ENCODE measurements at regions not wholly inside any gene's neighbourhood (a gene's known extent, or its start where the extent isn't known, plus 50 kb on each side); places are given as distances from the start of the nearest gene placed in this dataset.

DNA sequence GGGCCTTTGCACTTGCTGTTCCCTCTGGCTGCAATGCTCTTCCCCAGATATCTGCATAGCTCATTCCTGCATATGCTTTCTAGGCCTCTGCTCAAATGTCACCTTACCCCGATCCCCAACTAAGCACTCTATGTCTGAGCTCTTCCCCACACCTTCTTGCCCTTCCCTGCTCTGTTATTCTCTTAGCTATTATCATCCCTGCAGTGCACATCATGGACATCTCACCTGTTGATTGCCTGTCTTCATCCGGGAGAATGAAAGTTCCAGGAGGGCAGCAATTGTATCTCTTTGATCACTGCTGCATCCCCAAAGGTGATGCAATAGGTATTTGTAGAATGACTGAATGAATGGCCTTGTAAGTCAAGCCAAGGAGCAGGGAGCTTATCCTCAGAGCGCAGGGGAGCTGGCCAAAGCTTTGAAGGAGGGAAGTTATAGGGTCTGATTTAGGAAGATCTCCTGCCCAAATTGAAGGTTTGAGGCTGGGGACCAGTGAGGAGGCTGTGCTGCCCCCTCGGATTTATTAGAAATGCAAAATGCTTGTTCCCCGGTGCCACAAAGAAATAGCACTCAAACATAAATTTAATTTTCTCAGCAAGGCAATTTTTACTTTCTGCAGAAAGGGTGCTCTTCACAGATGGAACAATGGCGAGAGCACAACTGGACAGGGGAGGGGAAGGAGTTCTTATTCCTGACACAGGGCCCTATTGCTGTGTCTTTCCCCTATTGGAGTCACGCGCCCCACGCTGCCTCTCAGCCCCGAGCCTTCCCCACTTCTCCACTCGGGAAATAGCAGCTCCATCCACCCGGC is 631.1 kb downstream of the MATN1 start:
- TF ChIP-seq POLR2A (IDR thresholded peaks at IDR 0.05; ENCODE audit: low read length) = no peak
- TF ChIP-seq GATA1 (IDR thresholded peaks at IDR 0.05; ENCODE audit: low read depth, low read length) = no peak

All from erythroblast (primary cell).